DMS114 treated with DMSO at 0.1 percent for 48 hours (cell line): ENCODE measurements at regions not wholly inside any gene's neighbourhood (a gene's known extent, or its start where the extent isn't known, plus 50 kb on each side); places are given as distances from the start of the nearest gene placed in this dataset.

Experiments
- DNase-seq: peaks from one replicate; lab custom pipeline; 2025; ENCODE audit not compliant: unreplicated experiment; lab: John Stamatoyannopoulos, UW

DNA sequence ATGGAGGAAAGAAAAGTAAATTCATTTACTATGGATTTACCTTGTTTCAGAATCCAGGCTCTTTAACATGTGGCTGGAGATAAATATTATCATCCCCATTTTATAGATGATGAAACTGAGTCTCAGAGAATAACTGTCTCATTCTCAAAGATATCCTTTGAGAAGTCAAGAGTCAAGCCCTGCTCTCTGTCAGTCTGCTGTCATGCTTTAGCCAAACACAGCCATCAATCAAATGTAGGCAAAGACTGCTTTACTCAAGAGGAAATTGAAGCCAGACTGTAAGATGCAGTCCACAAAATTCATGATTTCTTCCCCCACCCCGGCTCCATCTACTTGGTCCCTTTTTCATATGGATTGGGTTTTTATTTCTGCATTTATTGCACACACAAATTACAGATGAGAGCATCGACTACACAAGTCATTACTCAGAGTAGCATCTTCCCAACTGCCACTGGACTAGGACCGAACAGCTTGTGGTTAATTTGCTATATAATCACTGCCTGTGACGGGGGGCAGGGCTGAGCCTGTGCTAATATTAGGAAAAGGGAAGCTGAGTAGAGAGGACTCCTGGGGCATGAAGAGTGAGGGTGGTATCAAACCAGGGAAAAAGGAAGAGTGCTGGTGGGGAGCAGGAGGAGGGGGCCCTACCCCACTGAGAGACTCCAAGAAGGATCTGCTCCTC is 102.7 kb upstream of the TOP1 start:
- DNase-seq = no peak

DNA sequence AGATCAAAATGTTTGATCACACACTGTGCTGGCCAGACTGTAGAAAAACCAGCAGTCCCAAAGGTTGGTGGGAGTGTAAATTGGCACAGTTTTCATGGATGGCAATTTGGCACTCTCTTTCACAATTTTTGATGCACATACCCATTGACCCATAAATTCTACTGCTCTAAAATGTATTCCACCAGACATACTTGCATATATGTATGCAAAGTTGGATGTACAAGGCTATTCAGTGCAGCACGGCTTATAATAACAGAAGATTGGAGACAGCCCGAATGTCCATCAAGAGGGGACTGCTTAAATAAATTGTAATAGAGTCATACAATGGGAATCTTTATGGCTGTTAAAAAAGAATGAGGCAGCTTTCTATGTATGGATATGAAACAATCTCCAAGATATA is 101.7 kb upstream of the TOP1 start:
- DNase-seq = no peak

DNA sequence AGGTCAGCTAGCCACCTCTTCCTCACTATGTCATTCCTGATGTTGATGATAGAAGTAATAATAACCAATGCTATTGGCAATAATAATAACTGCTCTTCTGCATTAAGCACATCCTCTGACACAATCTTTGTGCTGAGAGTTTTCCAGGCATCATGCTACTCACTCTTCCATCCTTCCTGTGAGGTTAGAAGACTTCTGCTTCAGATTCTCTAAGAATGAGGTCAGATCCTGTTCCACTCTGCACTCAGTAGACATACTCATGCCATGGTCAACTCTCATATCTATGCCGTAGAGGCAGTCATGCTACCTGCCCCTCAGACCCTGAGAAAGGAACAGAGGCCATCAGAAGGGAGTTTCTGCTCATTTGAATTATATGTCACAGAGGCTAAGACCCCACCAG is 98.1 kb upstream of the TOP1 start:
- DNase-seq = no peak

DNA sequence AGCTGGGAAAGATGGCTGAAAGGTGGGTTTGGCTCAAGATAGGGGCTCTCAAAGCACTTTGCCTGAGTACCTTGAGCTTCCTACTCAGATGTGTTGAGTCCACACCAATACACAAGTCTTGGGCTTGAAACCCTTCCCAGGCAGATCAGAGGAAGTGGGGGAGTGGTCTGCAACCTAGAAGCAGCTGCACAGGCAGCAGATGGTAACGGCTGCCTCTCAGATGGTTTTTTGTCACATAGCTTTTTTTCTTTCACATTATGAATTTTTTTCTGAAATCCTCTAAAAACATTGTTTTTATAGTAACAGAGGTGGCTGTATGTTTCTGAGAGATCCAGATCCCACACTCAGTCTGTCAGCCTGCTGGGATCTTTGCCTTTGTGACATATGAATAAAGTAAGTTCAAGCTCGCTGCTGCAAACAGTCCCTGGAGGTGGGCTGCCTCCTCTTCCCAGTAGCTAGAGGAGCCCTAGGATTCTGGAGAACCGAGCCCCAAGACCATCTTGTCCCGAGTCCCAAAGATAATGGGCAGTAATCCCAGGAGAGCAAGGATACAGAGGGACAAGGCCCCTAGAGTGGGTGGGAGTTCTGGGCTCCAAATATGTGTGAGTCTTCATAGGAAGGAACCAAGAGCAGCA is 97.1 kb upstream of the TOP1 start:
- DNase-seq = no peak

DNA sequence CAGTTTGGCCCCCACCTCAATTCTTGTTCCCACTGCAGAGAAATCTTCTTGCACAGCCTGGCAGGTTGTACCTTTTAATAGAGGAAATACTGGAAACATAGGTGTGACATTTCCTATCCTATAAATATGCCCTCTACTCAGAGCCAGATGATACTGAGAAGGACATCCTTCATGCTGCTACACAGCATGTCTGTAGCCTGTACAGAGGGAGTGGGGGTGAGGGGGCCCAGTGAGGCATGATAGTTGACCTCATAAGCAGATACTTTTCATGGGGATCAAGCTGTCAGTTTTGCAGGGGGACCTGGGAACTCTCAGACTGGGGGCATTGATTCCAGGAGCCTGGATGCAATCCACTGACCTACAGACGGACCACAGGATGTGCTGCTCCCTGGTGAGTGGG is 96.2 kb upstream of the TOP1 start:
- DNase-seq = no peak

DNA sequence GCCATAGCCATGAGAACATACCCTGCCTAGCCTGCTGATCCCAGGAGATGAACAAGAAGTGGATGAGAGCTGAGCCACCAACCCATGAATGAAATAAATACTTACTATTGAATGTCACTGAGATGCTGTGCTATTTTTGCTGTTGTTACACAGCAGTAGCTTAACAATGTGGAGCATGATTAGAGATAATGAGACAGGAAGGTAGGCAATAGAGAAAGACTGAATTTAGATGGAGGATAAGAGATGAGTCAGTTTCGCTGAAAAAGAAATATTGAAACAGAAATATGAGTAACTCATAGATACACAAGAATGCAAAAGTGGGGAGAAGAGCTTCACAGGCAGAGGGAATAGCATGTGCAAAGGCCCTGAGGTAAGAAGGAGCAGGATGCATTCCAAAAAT is 94.9 kb upstream of the TOP1 start:
- no peak for DNase-seq

DNA sequence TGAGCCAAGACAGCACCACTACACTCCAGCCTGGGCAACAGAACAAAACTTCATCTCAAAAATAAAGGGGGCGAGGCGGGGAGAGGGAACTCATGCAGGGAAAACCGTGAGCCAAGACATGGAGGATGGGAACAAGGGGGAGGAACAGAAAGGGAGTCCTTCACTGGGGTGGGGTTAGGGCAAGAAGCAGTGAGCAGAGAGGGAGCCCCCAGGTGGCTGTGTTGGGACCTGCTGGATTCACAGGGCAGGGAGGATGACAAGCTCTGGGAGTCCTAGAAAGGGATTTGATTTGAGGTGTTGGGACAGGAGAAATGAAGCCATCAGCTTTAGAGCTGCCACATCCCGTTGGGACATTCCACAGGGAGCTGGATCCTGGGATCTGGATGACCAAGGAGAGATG is 90.6 kb upstream of the TOP1 start:
- no peak for DNase-seq

DNA sequence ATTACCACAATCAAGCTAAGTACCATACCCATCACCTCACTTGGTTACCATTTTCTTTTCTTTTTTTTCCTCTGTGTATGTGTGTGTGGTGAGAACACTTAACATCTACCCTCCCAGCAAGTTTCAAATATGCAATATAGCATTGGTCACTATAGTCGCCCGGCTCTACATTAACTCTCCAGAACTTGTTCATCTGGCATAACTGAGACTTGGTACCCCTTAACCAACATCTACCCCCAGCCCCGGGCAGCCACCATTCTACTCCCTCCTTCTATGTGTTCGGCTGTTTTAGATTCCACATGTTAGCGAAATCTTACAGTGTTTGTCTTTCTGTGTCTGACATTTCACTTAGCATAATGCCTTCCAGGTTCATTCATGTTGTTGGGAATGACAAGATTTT is 89.0 kb upstream of the TOP1 start:
- no peak for DNase-seq

DNA sequence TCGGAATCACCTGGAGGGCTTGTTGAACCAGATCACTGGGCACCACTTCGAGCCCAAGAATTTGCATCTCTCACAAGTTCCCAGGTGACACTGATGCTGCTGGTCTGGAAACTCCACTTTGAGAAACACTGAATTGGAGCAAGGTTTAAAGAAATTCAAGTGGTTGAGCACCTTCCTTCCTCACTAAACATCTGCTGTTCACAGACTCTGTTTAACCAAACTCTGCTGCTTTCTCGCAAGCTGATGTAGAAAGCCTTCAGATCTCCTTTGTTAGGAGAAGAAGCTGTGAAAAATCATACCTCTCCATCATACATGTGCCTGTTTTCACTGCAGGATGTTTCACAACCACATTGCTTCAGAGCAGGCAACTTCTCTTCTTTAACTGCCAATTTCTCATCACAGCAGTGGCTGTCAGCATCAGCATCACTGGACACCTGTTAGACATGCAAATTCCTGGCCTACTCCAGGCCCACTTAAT is 87.5 kb upstream of the TOP1 start:
- DNase-seq = no peak

DNA sequence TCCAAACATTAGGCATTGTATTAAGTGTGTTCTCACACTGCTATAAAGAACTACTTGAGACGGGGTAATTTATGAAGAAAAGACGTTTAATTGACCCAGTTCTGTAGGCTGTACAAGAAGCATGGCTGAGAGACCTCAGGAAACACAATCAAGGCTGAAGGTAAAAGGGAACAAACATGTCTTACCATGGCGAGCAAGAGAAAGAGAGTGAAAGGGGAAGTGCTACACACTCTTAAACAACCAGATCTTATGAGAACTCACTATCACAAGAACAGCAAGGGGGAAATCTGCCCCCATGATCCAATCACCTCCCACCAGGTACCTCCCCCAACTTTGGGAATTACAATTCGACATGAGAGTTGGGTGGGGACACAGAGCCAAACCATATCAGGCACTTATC is 86.6 kb upstream of the TOP1 start:
- no peak for DNase-seq

DNA sequence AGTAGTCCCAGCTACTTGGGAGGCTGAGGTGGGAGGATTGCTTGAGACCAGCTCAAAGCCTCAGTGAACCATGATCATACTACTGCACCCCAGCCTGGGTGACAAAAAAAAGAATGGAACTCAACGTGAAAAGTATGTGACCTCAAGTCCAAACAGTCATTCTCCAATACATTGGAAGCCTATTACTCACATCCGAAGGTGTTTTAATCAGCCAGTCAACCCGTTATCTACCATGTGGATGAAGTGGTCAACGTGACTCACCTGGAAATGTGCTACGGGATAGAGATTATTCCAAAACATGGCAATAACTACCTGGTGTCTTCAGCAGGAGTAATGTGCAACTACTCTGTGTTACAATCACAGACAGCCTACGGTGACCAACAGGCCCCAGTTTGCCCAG is 85.8 kb upstream of the TOP1 start:
- no peak for DNase-seq

DNA sequence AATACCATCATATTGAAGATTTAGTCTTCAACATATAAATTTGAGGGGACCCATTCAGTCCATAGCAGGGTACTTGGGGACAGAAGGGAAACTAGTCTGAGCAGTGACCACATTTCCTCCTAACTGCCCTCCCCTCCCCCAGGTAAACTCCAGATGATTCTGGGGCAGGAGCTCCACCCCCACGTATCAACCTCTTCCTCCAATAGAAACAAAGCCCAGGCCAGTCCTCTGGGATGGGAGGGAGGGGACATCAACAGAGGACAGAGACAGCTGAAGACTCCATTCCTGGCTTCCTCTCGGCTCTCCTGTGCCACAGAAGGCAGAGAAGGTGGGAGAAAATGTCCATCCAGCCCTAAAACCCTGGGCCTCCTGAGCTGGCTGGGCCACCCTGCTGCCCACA is 85.0 kb upstream of the TOP1 start:
- DNase-seq = no peak

DNA sequence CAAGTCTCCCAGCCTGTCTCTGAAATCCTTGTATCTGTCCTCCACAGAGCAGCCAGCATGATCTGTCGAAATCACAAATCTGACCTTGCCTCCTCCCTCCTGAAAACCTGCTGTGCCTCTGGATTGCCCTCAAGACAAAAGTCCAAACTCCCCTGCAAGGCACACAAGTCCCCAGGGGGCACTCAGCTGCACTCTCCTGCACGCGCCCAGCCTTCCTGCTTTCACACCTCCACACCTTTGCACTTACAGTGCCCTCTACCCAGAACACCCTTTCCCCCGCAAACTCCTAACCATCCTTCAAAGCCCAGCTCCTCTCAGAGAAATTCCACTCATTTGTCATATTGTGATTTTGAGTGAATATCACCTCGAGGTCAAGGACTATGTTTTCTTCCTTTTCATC is 83.4 kb upstream of the TOP1 start:
- no peak for DNase-seq

DNA sequence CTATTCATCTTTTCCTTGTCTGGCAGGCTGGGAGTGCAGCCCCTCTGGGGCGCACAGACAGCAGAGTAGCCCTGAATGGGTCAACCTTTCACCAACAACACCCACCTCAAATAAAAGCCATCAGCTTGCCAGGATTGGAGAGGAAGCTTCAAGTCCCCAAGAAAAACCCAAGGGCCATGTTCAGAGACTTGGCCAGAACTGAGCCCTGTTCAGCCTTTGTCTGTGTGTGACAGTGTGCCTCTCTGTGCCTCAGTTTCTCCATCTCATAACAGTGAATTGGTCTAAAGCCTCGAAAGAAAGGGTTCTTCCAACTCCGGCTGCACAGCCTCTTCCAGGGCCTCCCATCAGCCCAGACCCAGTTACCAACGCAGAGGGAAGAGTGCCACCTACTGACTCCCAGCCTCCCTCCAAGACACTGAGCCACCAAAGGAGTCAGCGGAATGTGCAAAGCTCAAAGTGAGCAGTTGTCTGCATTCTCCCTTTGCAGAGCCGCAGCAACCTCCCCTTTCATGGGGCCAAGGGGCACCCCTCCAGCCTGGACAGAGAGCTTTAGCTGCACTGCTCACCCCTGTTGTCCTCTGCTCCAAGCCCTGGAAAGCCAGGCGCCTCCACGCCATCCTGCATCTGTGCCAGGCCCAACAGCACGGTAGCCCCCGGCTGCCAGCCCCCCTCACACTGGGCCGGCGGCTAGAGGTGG is 82.7 kb upstream of the TOP1 start:
- DNase-seq = no peak

DNA sequence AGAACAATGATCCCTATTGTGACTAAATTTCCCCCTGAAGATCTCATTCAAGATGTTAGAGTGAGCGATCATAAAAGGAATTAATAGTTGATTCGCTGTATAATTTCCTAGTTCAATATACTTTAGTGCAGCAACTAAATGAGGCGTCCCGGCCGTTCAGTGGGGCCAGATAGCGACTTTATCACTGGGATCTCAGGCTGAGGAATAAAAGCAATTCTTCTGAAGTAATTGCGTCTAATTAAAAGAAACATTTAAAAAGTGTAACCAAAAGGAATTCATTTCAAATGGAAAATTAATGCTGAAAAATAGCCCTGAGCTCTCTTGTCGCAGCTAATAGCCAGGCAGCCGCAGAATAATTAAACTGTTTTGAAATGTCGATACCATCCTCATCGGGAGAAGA is 82.2 kb upstream of the TOP1 start:
- DNase-seq = no peak

DNA sequence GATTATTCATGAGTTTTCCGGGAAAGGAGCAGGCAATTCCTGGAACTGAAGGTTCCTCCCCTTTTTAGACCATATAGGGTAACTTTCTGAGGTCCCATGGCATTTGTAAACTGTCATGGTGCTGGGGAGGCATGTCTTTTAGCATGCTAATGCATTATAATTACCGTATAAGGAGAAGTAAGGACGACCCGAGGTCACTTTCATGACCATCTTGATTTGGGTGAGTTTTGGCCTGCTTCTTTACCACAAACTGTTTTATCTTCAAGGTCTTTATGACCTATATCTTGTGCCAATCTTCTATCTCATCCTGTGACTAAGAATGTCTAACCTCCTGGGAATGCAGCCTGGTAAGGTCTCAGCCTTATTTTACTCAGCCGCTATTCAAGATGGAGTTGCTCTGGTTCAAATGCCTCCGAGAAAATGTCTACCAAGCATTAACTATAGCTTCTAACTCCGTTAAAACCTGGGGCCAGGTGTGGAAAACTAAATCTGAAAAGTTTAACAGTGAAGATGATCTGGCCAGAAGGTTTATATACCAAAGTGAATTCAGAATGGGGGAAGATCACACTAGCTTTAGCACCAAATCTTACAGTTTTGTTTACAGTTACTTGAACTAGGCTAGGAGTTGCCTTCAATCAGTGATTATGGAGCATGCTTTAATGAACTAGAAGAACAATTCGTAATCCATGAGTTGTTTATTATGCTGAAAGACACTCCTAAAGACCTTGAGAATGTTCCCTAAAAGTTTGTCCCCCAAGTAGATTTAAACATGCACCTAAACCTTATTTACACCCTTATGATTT is 80.0 kb upstream of the TOP1 start:
- no peak for DNase-seq

DNA sequence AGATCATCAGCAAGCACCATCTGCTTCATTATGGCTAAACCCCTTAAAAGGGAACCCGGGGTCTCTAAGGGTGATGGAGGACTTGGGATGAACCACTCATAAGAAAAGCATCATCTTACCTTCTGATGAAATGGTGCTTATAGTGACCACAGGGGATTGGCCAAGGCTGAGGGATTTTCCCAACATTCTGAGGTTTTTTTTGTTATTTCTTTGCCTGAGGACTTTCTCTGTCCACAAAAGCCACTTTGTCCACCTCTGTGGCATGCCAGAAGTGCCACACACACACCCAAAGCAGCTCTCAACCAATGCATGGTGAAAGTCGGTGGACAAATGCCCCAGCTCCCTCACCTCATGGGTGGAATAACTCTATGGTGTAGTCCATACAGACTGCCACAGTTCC is 79.3 kb upstream of the TOP1 start:
- DNase-seq = no peak

DNA sequence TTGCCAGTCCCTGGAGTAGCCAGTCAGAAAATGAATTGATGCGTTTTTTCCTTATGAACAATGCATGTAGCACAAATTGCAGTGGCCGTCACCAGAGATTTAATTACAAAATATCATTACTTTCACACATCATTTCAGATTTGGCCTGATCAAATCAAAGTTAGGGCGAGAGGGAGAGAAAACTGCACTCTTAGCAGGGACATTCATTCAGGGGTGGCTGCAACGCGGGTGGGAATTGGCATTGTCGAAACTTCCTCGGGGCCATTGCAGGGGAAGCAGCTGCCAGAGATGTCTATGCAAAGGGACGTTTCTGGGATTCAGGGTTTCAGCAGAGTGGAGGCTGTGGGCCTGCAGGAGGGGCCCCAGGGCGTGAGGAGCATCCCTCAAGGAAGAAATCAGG is 76.5 kb upstream of the TOP1 start:
- no peak for DNase-seq

DNA sequence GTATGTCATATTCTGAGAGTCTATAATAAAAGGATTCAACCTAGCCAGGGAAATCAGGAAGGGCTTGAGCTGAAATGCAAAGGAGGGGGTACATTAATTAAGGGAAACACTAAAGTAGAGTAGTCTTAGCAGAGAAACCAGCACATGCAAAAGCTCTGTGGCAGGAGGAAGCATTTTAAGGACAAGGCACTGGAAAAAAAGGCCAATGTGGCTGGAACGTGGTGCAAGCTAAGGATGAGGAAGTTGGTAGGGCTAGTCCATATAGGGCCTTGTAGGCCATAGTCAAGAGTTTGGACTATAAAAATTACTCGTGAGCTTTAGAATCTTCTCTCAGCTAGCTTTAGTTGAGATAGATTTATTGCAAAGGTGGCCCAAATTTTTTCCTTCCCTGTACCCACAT is 75.2 kb upstream of the TOP1 start:
- no peak for DNase-seq

DNA sequence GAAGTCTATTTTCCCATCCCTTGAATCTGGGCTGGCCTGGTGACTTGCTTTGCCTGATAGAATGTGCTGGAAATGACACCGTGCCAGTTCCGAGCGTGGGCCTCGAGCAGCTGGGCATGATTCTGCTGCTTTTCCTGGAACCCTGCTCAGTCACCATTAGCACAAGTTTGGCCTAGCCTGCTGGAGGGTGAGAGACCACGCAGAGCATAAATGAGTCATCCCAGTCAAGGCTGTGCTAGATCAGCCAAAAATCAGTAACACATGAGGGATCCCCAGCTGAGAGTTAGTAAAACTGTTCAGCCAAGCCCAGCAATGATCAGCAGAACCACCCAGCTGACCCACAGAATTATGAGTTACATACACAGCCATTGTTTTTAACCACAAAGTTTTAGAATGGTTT is 74.8 kb upstream of the TOP1 start:
- no peak for DNase-seq

DNA sequence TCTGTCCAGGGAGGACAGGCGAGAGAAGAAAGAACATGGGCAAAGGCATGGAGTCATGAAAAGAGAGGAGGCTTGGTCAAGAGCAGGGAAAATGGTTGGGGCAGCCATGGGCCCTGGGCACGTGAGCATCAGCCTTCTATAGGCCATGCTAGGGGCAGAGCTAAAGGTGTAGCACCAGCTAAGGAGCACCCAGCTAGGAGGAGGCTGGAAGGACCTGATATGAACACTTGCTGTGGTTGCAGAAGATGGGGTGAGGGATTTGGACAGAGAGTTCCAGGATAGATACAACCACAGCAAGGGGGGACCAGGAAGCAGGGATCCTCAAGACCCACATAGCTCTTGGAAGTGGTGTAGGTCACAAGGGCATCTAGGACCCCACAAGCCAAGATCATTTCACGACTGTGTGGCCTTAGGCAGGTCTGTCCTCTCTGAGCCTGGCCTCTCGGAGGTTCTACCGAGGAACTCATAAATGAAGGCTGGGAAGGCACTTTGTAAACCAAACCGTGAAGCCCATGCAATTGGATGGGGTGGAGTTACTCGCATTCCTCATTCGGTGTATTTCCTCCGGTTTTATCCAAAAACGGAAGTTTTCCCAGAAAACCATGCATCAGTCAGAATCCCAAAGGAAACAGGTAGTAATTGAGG is 74.0 kb upstream of the TOP1 start:
- no peak for DNase-seq
